ENCODE measurements at regions not wholly inside any gene's neighbourhood (a gene's known extent, or its start where the extent isn't known, plus 50 kb on each side); places are given as distances from the start of the nearest gene placed in this dataset.

DNA sequence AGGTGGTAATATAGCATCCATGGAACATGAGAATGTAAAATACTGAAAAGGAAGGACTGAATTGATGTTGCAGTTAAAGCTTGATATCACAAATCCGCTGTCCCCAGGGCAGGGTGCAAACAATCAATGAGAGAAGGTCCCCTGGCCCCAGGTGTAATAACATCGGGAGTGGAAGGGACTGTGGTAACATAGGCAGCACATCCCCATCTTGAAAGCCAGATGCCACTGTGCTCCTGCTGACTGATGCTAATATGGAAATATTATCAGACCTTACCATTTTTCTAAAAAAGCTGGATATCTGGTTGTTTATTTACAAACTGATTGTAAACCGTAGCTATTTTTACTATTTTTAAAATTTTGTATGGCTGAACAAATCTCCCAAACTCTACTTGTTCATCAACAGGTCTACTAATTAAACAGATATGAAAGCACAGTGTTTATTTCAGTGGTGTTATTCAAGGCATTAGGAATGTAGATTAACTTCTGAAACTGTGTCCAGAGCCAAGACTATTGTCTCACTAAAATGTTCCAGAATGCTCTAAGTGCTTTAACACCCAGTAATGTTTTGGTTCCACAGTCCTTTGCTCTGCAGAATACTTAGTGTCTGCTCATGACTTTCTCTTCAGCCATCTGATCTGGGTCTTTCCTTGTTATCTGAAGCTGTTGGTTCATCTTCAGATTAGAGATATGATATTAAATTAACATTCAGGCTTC is 386.0 kb upstream of the RARB start:
- DNase-seq: no peak

GRCh38 chr3:25043177-25043576 is 384.9 kb upstream of the RARB start:
- no peak for DNase-seq

DNA sequence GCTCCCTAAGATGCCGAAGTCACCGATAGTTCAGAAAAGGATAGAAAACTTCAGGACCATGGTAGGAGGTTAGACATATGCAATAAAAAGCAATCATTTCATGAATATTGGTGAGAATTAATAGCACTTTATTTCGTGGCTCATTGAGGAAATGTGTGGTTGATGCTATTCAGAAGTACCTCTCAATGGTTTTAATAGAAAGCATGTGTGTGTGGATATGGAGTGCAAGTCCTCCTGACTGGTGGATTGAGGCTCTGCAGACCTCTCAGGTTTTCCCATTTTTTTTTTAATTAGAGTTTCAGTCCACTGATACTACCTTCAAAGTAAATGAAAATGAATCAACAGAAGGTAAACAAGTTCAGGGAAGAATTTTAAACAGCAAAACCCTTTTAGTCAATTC is 384.3 kb upstream of the RARB start:
- no peak for DNase-seq

GRCh38 chr3:25044762-25045710 is 383.0 kb upstream of the RARB start:
- peak in 1 of 3 donors; percentile 78 for DNase-seq

- no peak for DNase-seq
Measured at GRCh38 chr3:25046911-25047771, 380.9 kb upstream of the RARB start.

- DNase-seq: no peak
Measured at GRCh38 chr3:25049304-25049703, 378.8 kb upstream of the RARB start.

DNA sequence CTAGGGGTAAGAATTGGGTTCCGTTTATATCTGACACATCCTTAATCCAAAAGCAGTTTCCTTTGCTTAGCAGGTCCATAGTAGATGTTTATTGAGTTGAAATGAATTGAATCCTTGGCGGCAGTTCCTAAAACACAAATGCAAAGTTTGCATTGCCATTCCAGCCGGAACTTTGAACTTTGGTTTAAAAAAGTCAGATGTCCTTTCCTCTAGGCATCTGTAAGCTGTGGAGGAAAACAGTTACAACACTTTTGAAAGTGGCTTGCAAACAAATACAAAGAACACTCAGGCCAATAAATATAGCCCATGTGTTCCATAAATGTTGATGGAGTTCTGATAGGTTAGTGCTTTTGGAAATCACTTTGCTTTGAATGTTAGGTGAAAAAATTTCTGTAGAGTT is 374.7 kb upstream of the RARB start:
- DNase-seq: no peak

DNA sequence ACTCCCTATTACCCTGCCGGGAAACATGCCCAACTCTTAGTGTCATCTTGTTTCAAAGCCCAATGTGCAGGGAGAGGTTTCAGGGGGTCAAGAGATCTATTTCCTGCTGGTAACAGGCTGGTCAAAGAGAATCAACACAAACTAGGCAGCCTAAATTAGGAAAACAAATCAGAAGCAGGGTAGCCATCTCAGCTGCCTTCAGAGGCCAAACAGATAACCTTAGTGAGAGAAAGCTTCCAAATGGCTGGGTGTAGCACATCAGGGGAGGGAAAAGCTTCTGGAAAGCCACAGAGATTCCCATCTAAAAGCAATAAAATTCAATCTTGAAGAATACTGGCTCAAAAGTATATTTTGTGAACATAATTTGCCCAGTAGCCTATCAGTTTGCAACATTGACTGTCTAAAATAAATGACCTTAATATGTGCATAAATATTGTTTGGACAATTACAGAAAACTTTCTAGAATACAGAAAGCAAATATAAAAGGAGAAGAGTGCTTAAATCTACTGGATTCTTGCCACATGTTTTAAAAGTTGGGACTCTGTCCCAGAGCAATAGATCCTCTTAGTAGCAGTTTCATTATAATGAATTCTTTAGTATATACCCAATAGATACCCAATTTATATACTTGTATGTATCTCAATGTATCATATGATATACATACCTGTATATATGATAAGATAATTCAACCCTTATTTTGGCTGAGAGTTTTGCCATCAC is 371.9 kb upstream of the RARB start:
- peak in 1 of 3 donors; percentile 72 for DNase-seq

DNA sequence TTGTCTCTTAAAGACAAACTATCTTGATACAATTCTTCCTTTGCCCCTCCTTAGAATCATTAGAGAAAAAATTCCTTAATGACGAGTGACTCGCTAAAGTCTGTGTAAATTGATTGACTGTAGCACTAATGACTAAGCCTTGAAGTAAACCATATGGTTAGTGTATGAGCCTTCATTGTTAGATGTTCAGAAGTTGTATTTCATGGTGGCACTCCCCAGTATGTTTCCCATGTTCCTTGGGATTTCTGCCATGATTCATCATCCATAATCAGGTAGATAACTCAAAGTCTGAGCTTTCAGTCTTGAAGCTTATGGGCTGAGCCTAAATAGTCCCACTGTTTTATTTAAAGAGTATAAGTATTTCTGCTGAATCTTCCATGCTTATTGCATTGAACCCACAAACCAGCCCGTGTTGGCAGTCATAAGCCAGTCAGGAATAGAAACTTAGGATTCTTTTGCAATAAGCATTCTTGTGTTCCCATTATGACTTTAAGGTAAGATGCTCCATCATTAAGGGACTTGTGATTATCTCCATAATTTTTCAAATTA is 371.2 kb upstream of the RARB start:
- peak in 1 of 3 donors; percentile 51 for DNase-seq

DNA sequence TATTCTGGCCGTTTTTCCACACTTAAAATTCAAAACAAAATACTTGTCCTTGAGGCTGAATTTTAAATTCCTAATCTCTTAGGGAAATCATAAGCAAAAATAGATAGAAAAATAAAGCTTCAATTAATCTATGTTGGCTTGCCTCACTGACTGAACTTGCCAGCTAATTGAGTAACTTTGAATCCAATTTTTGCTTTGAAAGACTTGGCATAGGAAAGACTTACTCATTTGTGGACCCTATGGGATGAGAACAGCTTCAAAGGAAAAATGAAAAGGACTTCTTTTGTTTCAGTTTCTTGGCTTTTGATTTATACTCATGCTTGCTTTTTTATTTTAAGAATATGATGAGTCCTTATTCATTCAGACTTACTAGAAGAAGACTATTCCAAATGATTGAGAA is 370.7 kb upstream of the RARB start:
- peak in 1 of 3 donors; percentile 76 for DNase-seq

GRCh38 chr3:25064681-25065080 is 363.4 kb upstream of the RARB start:
- DNase-seq: no peak

- DNase-seq: no peak
Measured at GRCh38 chr3:25069970-25070369, 358.1 kb upstream of the RARB start.

- DNase-seq: no peak
Measured at GRCh38 chr3:25071846-25072245, 356.2 kb upstream of the RARB start.

- DNase-seq: no peak
Measured at GRCh38 chr3:25073423-25073822, 354.6 kb upstream of the RARB start.

GRCh38 chr3:25074149-25074548 is 353.9 kb upstream of the RARB start:
- DNase-seq: no peak

DNA sequence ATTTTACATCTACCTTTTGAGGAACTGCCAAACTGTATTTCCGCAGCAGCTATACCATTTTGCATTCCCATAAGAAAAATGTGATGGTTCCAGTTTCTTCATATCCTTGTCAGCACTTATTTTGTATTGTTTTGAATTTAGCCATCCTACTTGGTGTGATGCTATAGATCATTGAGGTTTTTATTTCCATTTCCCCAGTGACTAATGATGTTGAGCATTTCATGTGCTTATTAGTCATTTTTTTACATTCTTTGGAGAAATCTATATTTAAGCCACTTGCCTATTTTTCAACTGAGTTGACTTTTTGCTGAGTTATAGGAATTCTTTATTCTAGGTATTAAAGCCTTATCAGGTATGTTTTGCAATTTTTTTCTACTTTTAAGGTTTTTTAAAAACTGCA is 347.6 kb upstream of the RARB start:
- DNase-seq: peak in 1 of 3 donors; percentile 19

DNA sequence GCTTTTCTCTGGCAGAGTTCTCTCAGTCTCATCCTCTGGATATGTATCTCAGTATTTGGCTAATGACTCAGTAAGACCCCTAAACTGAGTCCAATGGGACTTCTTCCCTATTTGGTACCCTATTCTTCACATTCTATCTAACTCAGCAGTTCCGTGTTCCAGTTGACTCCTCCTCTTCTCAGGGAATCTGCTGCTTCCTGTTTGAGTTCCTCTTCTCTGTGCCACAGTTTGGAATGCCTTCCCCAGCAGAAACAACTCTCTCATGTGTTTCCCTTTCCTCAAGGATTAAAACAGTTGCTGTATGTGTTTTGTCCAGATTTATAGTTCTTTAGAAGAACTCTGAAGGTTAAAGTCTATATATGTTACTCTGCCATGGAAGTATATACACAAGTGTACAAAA is 344.0 kb upstream of the RARB start:
- DNase-seq: no peak

DNA sequence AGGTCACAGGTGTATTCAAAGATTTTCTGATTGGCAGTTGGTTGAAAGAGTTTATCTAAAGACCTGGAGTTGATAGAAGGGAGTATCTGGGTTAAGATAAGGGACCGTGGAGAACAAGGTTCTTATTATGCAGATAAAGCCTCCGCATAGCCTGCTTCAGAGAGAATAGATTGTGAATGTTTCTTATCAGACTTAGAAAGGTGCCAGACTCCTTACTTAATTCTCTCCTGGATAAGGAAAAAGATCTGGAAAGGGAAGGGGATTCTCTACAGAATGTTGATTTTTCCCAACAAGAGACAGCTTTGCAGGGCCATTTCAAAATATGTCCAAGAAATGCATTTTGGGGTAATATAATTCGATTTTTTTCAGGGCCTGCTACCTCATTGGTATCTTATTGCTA is 341.3 kb upstream of the RARB start:
- no peak for DNase-seq

- no peak for DNase-seq
Measured at GRCh38 chr3:25088284-25088683, 339.8 kb upstream of the RARB start.

- DNase-seq: no peak
Measured at GRCh38 chr3:25090698-25091453, 337.2 kb upstream of the RARB start.

Data from muscle of back (tissue), 3 donors.